ENCODE measurements at regions not wholly inside any gene's neighbourhood (a gene's known extent, or its start where the extent isn't known, plus 50 kb on each side); places are given as distances from the start of the nearest gene placed in this dataset.

DNA sequence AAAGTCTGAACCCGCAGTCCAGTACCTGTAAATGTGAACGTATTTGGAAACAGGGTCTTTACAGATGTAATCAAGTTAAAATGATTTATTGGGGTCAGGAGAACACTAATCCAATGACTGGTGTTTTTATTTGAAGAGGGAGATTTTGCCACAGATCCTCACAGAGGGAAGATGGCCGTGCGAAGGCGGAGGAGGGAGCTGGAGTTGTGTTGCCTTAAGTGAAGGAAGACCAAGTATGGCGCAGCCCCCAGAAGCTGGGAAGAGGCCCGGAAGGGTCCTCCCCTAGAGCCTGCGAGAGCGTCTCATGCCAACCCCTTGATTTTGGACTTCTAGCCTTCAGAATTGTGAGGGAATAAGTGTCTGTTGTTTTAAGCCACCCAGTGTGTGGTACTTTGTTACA, 102.8 kb upstream of the NUDT4 start:
- no peak for TF ChIP-seq CTCF (IDR thresholded peaks at IDR 0.05; ENCODE audit: insufficient read depth, low read length, severe bottlenecking)
- Histone ChIP-seq H3K27me3 (ENCODE audit: control insufficient read depth, insufficient read depth, low read length) (no peaks in the 10 kb centered on the region), H3K36me3 (ENCODE audit: control insufficient read depth, insufficient read depth, low read length) (no peaks in the 10 kb centered on the region), H3K4me3 (ENCODE audit: low read depth, low read length) (no peak overlapping the region)
- DNase-seq (ENCODE audit: low read depth): no peak
- FAIRE-seq: no peak

- Histone ChIP-seq H3K27me3 (ENCODE audit: control insufficient read depth, insufficient read depth, low read length) (no peaks in the 10 kb centered on the region), H3K36me3 (ENCODE audit: control insufficient read depth, insufficient read depth, low read length) (no peaks in the 10 kb centered on the region), H3K4me3 (ENCODE audit: low read depth, low read length) (no peak overlapping the region)
- DNase-seq (ENCODE audit: low read depth) (no peak), FAIRE-seq (no peak)
- TF ChIP-seq CTCF (IDR thresholded peaks at IDR 0.05; ENCODE audit: insufficient read depth, low read length, severe bottlenecking): no peak
Observed at GRCh38 chr12:93275589-93275988, 102.1 kb upstream of the NUDT4 start.

- Histone ChIP-seq H3K27me3 (ENCODE audit: control insufficient read depth, insufficient read depth, low read length) (no peaks in the 10 kb centered on the region), H3K36me3 (ENCODE audit: control insufficient read depth, insufficient read depth, low read length) (no peaks in the 10 kb centered on the region), H3K4me3 (ENCODE audit: low read depth, low read length) (no peak overlapping the region)
- no peak for FAIRE-seq
- DNase-seq (ENCODE audit: low read depth): no peak
- TF ChIP-seq CTCF (IDR thresholded peaks at IDR 0.05; ENCODE audit: insufficient read depth, low read length, severe bottlenecking): no peak
Observed at GRCh38 chr12:93279565-93280412, 97.9 kb upstream of the NUDT4 start.

GRCh38 chr12:93287149-93287548, 90.6 kb upstream of the NUDT4 start:
- peak; percentile 45 for DNase-seq (ENCODE audit: low read depth)

DNA sequence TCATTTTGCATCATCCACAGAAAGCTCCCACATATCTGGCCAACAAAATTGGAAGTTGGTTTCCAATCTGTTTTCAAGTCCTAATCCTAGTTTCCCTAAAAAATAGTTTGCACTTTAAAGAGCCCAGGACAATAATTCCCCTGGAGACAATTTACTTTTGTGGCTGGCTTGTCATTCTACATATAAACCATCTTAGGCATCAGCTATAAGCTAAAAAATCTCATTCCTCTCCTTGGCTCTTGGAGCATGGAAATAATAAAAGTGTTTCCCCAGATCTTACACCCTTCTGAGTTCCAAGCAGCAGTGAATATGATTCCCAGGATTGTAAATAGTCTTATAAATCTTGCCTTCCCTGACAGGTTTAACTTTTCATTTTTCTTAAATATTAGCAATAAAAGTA, 89.1 kb upstream of the NUDT4 start:
- DNase-seq (ENCODE audit: low read depth) (no peak), FAIRE-seq (no peak)
- no peak for TF ChIP-seq CTCF (IDR thresholded peaks at IDR 0.05; ENCODE audit: insufficient read depth, low read length, severe bottlenecking)
- no peaks in the 10 kb centered on the region for H3K27me3 ChIP-seq (ENCODE audit: control insufficient read depth, insufficient read depth, low read length)
- H3K36me3 ChIP-seq (ENCODE audit: control insufficient read depth, insufficient read depth, low read length): no peaks in the 10 kb centered on the region
- no peak overlapping the region for H3K4me3 ChIP-seq (ENCODE audit: low read depth, low read length)

More at GRCh38 chr12:93287149-93287548, 90.6 kb upstream of the NUDT4 start:
- Histone ChIP-seq H3K27me3 (ENCODE audit: control insufficient read depth, insufficient read depth, low read length) (no peaks in the 10 kb centered on the region), H3K36me3 (ENCODE audit: control insufficient read depth, insufficient read depth, low read length) (no peaks in the 10 kb centered on the region), H3K4me3 (ENCODE audit: low read depth, low read length) (no peak overlapping the region)
- FAIRE-seq: no peak
- no peak for TF ChIP-seq CTCF (IDR thresholded peaks at IDR 0.05; ENCODE audit: insufficient read depth, low read length, severe bottlenecking)

DNA sequence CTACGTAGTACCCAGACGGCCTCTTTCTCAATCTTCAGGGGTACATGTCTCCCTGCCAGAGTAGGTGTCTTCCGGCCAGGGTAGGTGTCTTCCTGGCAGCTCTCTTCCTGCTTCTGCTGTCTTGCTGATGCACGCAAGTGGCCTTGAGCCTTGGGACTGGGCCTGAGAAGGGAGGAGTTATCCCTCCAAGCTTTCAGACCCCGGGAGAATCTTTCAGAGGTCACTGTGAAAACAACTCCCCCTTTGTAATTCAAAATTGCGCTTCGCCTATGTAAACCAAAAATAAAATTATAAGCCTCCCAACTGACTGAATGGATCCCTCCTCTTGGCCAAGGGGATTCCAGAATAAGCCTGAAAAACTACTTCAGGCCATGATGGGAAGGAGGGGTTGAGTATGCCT, 87.3 kb upstream of the NUDT4 start:
- H3K4me3 ChIP-seq (ENCODE audit: low read depth, low read length): no peak overlapping the region
- TF ChIP-seq CTCF (IDR thresholded peaks at IDR 0.05; ENCODE audit: insufficient read depth, low read length, severe bottlenecking): no peak
- FAIRE-seq (no peak), DNase-seq (ENCODE audit: low read depth) (no peak)
- H3K27me3 ChIP-seq (ENCODE audit: control insufficient read depth, insufficient read depth, low read length): no peaks in the 10 kb centered on the region
- H3K36me3 ChIP-seq (ENCODE audit: control insufficient read depth, insufficient read depth, low read length): no peaks in the 10 kb centered on the region
